ENCODE measurements at regions not wholly inside any gene's neighbourhood (a gene's known extent, or its start where the extent isn't known, plus 50 kb on each side); places are given as distances from the start of the nearest gene placed in this dataset.
A peak's percentile ranks its signal among the peaks of the same experiment; 100 is the strongest.

- no peak for DNase-seq (ENCODE audit: low spot score)
Observed at GRCh38 chr3:64464955-64465354, 222.8 kb downstream of the ADAMTS9 start.

DNA sequence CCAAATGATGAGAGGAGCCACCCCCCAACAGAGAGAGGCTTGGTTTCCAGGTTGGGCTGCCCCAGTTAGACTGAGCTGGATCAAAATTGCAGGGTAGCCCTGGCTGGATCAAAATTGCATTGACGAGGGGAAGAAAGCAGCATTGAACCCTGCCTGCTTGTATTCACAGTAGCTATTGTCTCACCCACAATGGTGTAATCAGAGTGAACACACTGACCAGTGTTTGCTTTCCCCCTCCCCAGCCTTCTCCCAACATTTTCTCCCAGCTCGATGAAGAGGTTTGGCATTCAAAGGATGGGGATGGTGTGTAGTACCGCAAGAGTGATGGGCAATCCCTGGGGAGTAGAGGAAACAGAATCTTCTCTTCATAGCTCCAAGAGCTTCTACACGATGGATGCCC is 223.8 kb downstream of the ADAMTS9 start:
- no peak for DNase-seq (ENCODE audit: low spot score)

DNA sequence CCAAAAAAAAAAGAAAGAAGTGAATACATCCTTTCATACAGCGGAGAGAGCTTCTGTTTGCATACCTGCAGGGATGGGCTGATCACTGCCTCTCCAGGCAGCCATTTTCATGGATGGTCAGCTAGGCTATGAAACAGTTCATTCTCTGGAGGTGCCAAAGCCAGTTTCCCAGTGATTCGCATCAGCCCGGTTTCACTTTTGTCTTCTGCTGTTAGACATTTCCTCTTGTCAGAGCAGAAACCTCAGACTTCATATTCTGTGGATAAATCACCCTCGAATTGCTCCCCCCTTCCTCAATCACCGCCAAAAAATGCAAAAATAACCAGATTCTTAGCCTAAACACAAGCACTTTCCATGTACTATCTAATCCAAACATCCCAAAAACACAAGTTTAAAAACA is 225.6 kb downstream of the ADAMTS9 start:
- DNase-seq (ENCODE audit: low spot score): peak; percentile 71

- DNase-seq (ENCODE audit: low spot score): peak; percentile 43
Observed at GRCh38 chr3:64460877-64461276, 226.9 kb downstream of the ADAMTS9 start.

GRCh38 chr3:64460141-64460730 is 227.6 kb downstream of the ADAMTS9 start:
- DNase-seq (ENCODE audit: low spot score): no peak

GRCh38 chr3:64459711-64460110 is 228.1 kb downstream of the ADAMTS9 start:
- DNase-seq (ENCODE audit: low spot score): no peak

GRCh38 chr3:64457811-64458210 is 230.0 kb downstream of the ADAMTS9 start:
- no peak for DNase-seq (ENCODE audit: low spot score)

GRCh38 chr3:64456674-64457073 is 231.1 kb downstream of the ADAMTS9 start:
- no peak for DNase-seq (ENCODE audit: low spot score)

DNA sequence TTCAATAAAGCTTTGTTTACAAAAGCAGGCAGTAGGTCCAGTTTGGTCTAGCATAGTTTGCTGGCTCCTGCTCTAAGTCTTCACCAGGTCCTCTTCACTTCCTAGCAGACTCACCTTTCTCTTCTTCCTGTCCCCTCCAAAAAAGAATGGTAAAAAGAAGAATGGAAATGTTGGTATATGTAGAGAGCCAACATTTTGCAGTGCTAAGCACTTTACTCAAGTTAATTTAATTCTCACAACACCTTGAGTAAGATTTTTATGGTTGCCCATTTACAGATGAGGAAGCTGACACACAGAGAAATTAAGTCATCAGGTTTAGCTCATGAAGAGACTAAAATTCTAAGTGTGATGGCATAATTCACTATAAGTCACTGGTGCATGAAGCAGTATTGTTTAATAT is 230.1 kb upstream of the PRICKLE2 start:
- DNase-seq (ENCODE audit: low spot score): no peak

GRCh38 chr3:64454768-64455167 is 229.5 kb upstream of the PRICKLE2 start:
- no peak for DNase-seq (ENCODE audit: low spot score)

DNA sequence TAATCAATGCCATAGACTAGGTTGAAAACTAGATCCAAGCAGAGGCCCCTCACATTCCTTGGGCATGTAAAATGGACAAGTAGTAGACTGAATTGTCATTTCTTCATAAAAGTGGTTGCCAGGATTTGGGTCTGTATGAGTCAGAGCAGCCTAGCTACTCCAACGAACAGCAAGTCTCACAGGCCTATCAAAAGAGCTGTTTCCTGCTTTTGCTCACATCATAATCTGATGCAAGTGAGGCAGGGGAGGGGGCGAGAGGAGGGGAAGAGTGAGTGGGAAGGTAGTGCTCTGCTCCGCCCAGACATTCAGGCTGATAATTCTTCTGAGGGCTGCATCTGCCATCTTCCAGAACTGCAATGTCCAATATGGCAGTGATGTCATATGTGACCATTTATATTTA is 228.9 kb upstream of the PRICKLE2 start:
- peak; percentile 48 for DNase-seq (ENCODE audit: low spot score)

DNA sequence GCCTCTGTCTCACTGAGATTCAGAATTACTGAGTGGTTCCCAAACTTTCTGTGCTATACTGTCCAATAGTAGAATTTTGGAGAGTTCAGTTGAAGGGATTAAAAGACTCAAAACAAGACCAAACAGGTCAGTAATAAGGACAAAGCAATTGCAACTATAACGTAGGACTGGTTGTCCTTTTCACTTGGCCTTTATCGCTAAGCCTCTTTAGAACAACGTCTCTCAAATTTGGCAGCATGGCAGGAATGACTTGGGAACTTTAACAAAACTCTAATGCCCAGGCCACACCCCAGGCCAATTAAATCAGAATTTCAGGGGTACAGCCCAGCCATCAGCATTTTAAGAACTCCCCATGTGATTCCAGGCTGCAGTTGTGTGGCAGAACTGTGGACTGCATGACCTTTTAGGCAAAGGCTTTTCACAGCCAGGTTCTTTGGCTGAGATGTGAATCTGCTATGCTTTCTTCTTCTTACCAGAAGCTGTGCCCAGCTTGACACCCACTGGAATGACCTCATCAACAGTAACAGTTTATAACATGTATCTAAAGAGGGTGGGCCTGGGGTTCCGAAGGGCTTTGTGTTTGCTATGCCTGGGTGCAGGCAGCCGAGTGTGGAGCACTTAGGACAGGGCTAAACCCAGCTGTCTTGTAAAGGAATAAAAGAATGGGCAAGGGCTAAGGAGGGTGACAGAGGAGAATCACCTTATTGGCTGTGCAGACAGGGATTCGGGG is 226.2 kb upstream of the PRICKLE2 start:
- no peak for DNase-seq (ENCODE audit: low spot score)

DNA sequence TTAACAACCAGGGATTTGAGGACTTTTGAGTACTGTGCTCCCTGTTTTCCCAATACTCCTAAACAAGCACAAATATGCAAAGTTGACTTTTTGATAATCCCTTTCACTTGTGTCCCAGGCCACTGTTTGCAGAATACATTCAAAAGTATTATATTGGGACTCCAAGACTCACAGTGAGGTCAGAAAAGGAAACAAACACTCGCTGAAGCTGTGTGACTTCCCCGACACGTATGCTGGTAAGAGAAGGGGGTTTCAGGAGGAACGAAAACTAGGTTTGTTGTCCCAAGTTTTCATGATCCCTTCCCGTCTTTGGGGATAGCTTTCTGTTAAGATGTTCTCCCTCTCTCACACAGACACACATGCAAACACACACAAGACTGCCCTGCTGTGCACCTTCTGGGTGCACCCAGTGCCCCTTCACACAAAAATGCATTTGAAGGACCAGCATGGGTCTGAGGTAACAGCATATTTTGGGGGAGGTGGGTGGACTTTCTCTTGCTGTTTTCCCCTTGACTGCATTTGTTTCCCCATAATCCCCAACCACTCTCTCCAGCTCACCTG is 225.2 kb upstream of the PRICKLE2 start:
- DNase-seq (ENCODE audit: low spot score): no peak

DNA sequence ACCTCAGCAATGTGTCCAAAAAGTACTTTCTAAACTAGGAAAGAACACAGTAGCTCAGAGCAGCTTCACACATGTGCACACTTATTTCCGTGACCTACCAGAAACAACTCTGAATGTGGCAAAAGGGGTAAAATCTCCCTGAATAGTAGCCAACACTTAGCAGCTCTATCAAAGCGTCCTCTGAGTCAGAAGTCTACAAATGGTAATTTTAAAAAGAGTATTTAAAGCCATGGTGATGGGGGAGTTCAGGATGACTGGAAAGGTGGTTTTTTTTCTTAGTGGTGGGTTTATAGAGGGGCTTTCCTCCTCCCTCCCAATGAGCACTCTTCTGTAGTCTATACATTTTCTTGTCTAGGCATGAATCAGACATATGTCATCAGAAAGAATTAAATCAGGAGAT is 223.8 kb upstream of the PRICKLE2 start:
- DNase-seq (ENCODE audit: low spot score): no peak

GRCh38 chr3:64445944-64446300 is 220.7 kb upstream of the PRICKLE2 start:
- DNase-seq (ENCODE audit: low spot score): no peak

DNA sequence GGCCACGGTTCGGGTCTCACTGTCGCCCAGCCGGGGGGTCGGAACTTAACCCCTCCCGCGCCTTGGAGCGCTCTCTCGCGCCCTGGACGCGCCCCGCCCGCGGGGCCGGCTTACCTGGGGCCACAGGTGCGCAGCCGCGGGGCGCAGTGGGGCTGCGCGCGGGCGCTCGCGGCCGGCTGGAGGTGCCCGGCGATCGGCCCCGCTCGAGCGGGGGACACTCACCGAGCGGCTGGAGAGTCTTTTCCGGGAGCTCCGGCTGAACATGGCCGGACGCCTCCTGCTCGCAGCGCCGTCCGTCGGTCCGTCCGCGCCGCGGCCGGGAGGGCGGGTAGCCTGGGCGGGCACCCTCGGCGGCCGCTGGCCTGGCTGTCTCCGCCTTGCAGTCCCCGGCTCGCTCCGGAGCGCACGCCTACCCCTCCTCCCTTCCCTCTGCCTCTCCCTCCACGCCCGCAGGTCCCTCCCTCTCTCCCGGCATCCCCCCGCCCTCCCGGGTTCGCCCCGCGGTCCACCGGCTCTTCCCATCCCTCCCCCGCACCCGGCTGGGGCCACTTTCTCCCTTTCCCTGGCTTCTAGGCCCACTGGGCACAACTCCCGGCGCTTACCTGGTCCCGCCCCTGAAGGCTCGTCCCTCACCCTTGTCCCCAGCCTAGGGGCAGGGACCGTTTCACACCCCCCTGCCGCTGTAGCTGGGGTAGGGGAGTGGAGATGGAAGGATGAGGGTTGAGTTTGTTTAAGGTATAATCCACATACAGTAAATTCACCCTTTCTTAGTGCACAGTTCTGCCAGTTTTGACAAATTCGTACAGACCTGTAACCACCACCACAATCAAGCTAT is 220.1 kb upstream of the PRICKLE2 start:
- DNase-seq (ENCODE audit: low spot score): peak; percentile 72

DNA sequence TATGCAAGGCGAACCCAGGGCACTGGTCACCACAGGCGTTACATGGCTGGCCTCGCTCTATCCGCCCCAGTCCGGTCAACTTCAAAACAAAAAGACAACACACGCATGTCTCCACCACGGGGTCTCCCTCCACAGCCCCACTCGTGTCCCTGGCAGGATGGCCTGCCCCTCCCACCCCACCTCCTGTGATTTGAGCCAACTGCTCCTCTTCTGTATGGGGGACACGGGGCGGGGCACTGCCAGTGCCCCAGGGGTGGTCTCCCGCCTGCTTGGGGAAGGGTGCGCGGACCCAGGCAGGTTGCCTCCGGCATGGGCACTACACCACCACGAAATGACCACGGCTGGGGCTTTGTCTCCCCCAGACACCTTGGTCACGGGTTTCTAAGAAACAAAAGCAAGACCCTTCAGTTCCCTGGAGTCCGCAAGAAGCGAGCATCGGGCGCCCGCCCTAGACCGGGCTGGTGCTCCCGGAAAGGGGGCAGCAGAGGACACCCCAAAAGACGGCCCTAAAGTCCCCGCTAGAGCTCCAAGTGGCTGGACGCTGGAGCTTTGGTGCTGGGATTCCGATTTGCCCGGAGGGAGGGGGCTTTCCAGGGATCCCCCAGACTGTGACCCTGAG is 219.3 kb upstream of the PRICKLE2 start:
- DNase-seq (ENCODE audit: low spot score): peak; percentile 31

DNA sequence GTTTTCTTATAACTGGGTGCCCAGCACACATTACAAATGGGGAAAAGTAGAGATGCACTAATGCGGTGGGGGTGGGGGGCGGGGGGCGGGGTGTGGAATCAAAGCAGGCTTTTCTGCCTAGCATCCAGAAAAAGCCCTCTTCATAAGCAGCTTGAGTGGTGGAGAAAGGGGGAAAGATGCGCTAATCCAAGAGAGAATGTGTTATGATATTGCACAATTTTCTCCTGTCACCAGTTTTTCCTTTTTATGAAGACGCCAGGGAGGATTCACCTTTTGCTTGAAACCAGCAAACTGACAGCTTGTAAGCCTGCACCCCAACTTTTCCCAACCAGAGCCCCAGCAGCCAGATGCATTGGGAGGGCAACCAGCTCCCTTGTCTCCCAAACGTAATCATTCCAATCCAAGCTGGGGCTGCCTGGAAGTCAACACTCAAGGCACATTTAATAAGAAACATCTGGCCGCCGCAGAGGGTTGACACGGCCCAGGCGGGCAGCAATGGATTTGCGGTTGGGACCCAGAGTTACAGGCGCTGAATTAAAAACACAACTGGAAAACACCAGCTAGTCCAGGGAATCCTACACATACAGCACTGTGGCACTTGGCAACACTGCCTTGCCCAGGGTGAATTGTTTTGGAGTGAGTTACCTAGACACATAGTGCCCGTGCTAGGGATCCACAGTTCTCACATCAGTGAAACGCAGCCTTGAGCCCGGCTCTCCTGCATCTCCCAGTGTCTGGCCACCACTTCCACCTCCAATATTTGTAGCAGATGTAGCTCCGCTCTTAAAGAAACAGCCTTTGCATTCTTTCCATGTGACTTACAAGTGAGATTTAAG is 218.5 kb upstream of the PRICKLE2 start:
- peak; percentile 82 for DNase-seq (ENCODE audit: low spot score)

- no peak for DNase-seq (ENCODE audit: low spot score)
Observed at GRCh38 chr3:64441861-64442260, 216.6 kb upstream of the PRICKLE2 start.

DNA sequence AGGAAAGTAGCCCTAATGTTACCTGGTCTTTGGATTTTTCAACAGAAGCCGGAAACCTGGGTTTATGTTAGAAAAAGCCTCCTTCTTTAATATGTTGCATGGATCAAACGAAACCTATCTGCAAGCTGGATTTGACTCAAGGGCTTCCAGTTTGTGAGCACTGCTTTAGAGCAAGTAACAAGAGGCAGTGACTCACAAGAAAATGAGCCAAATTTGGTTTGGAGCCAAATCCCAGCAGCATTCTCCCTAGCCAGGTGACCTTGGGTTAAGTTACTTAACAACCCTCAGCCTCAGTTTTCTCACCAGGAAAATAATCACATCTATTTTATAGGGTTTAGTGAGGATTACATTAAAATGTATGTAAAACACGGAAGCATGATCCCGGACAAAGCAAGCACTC is 215.2 kb upstream of the PRICKLE2 start:
- DNase-seq (ENCODE audit: low spot score): peak; percentile 44

DNA sequence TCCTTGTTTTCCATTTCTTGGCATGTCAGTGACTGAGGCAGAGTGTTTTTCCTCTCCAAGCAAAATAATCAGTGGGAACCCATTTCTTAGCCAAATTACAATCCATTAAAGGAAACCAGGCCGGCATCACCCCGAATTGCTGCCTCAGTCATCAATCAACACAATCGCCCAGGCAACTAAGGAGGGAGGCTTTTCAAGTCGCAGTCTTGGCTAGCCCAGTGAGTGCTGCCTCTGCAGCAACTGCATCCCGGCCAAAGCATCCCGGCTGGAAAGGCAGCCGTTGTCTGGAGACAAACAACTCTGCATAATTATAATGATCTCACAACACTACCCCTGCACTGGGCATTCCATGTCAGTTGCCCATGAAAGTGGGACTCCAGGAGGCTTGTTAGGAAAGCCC is 213.5 kb upstream of the PRICKLE2 start:
- no peak for DNase-seq (ENCODE audit: low spot score)

DNA sequence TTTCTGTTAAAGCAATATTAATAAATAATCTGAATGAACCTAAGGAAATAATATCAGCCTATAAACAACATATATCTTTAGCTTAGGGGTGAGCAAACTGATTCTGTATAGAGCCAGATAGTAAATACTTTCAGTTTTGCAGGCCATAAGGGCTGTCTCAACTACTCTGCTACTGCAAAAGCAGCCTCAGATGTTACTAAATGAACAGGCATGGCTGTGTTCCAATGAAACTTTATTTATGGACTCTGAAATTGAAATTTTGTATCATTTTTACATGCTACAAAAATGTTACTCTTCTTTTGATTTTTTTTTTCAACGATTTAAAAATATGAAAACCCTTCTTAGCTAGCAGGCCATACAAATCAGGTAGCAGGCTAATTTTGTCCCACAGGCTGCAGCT is 212.8 kb upstream of the PRICKLE2 start:
- no peak for DNase-seq (ENCODE audit: low spot score)

All from AG08396 (cell line).